ENCODE measurements at regions not wholly inside any gene's neighbourhood (a gene's known extent, or its start where the extent isn't known, plus 50 kb on each side); places are given as distances from the start of the nearest gene placed in this dataset.

- no peak for DNase-seq
Measured at GRCh38 chr2:59630789-59631188, 922.7 kb downstream of the BCL11A start.

GRCh38 chr2:59627599-59627998 is 925.9 kb downstream of the BCL11A start:
- DNase-seq, result no peak

- DNase-seq, result no peak
Measured at GRCh38 chr2:59622599-59623308, 930.7 kb downstream of the BCL11A start.

- DNase-seq, result no peak
Measured at GRCh38 chr2:59604123-59604522, 949.3 kb downstream of the BCL11A start.

- no peak for DNase-seq
Measured at GRCh38 chr2:59594671-59595222, 958.7 kb downstream of the BCL11A start.

- no peak for DNase-seq
Measured at GRCh38 chr2:59590798-59591197, 962.7 kb downstream of the BCL11A start.

- no peak for DNase-seq
Measured at GRCh38 chr2:59589881-59590280, 963.6 kb downstream of the BCL11A start.

GRCh38 chr2:59588286-59588685 is 965.2 kb downstream of the BCL11A start:
- no peak for DNase-seq

- DNase-seq, result no peak
Measured at GRCh38 chr2:59586176-59586575, 967.3 kb downstream of the BCL11A start.

GRCh38 chr2:59585655-59586054 is 967.8 kb downstream of the BCL11A start:
- DNase-seq, result no peak

GRCh38 chr2:59584958-59585357 is 968.5 kb downstream of the BCL11A start:
- DNase-seq, result peak; percentile 17 to 24

- DNase-seq, result no peak
Measured at GRCh38 chr2:59583173-59583765, 970.2 kb downstream of the BCL11A start.

- no peak for DNase-seq
Measured at GRCh38 chr2:59578349-59578748, 975.1 kb downstream of the BCL11A start.

- DNase-seq, result no peak
Measured at GRCh38 chr2:59575191-59575590, 978.3 kb downstream of the BCL11A start.

- DNase-seq, result no peak
Measured at GRCh38 chr2:59572227-59572626, 981.2 kb downstream of the BCL11A start.

GRCh38 chr2:59570818-59571217 is 982.6 kb downstream of the BCL11A start:
- no peak for DNase-seq

GRCh38 chr2:59569124-59569523 is 984.3 kb downstream of the BCL11A start:
- DNase-seq, result no peak

- DNase-seq, result no peak
Measured at GRCh38 chr2:59568461-59568860, 985.0 kb downstream of the BCL11A start.

- DNase-seq, result no peak
Measured at GRCh38 chr2:59567151-59567550, 986.3 kb downstream of the BCL11A start.

GRCh38 chr2:59566739-59567138 is 986.7 kb downstream of the BCL11A start:
- no peak for DNase-seq

- no peak for DNase-seq
Measured at GRCh38 chr2:59561281-59561680, 992.2 kb downstream of the BCL11A start.

- DNase-seq, result no peak
Measured at GRCh38 chr2:59560769-59561168, 992.7 kb downstream of the BCL11A start.

GRCh38 chr2:59540864-59541263 is 1012.6 kb downstream of the BCL11A start:
- DNase-seq, result no peak

- no peak for DNase-seq
Measured at GRCh38 chr2:59538398-59538911, 1015.0 kb downstream of the BCL11A start.
